ENCODE measurements at regions not wholly inside any gene's neighbourhood (a gene's known extent, or its start where the extent isn't known, plus 50 kb on each side); places are given as distances from the start of the nearest gene placed in this dataset.

DNA sequence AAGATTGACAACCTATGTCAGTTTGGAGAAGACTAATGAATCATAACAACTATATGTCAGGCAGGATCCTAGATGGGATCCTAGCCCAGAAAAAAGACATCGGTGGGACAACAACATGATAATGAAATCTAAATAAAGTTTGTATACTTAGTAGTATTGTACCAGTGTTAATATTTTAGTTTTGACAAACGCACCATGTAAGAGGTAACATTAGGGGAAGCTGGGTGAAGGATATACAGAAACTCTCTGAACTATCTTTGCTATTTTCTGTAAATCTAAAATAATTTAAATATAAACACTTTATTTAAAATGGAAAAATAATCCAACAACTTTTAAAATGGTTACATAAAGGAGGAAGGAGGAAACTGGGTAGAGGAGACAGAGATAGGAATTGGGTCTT, 105.6 kb upstream of the AP1S2 start:
- no peak for DNase-seq
- 89 to 97% (median 92%) methylated on average over 2 of the region's 2 CpGs for WGBS, 3 donors
- TF ChIP-seq, protein P1, sequence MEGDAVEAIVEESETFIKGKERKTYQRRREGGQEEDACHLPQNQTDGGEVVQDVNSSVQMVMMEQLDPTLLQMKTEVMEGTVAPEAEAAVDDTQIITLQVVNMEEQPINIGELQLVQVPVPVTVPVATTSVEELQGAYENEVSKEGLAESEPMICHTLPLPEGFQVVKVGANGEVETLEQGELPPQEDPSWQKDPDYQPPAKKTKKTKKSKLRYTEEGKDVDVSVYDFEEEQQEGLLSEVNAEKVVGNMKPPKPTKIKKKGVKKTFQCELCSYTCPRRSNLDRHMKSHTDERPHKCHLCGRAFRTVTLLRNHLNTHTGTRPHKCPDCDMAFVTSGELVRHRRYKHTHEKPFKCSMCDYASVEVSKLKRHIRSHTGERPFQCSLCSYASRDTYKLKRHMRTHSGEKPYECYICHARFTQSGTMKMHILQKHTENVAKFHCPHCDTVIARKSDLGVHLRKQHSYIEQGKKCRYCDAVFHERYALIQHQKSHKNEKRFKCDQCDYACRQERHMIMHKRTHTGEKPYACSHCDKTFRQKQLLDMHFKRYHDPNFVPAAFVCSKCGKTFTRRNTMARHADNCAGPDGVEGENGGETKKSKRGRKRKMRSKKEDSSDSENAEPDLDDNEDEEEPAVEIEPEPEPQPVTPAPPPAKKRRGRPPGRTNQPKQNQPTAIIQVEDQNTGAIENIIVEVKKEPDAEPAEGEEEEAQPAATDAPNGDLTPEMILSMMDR (IDR thresholded peaks at IDR 0.05) = no peak
- intact Hi-C loops (cut with DNase I) = no loop called here
- Histone ChIP-seq H3K27ac (no peak overlapping the region), H3K9me3 (no peaks in the 10 kb centered on the region), H3K36me3 (ENCODE audit: insufficient read depth in 1 of 2, low read depth in 1 of 2) (no peaks in the 10 kb centered on the region), H3K4me3 (no peak overlapping the region), H3K4me1 (no peaks in the 10 kb centered on the region), H3K27me3 (ENCODE audit: insufficient read depth in 3 of 3, low read length in 2 of 3) (no peaks in the 10 kb centered on the region)
- no peak for ATAC-seq

DNA sequence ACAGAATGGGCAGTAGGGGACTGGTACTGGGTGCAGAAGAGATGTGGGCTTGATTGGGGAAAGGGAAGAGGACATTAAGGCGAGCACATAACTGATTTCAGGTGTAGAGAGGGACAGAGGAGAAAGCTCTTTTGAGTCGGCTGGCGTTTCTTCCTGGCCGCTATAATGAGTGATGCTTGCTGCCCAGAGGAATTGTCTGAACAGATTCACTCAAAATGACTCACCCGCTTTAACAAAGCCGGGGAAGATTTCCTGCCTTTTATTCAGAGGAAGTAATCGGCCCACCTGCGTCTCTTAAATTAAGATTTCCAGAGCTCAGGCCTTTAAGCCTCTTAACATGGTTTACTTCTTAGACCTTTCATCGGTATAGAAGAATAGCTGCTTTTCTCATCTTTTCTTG, 102.1 kb upstream of the AP1S2 start:
- WGBS, 3 donors = 59 to 67% (median 64%) methylated on average over 9 of the region's 9 CpGs
- DNase-seq (no peak), ATAC-seq (no peak)
- no peaks in the 10 kb centered on the region for H3K9me3 ChIP-seq
- H3K27me3 ChIP-seq (ENCODE audit: insufficient read depth in 3 of 3, low read length in 2 of 3) = peaks cover 0 to 1% (median 0%) of the 10 kb centered on the region in 3 donors
- TF ChIP-seq, protein P1 (IDR thresholded peaks at IDR 0.05) = no peak
- intact Hi-C loops (cut with DNase I) = no loop called here
- H3K4me3 ChIP-seq = no peak overlapping the region
- no peaks in the 10 kb centered on the region for H3K4me1 ChIP-seq
- no peaks in the 10 kb centered on the region for H3K36me3 ChIP-seq (ENCODE audit: insufficient read depth in 1 of 2, low read depth in 1 of 2)
- H3K27ac ChIP-seq = no peak overlapping the region

DNA sequence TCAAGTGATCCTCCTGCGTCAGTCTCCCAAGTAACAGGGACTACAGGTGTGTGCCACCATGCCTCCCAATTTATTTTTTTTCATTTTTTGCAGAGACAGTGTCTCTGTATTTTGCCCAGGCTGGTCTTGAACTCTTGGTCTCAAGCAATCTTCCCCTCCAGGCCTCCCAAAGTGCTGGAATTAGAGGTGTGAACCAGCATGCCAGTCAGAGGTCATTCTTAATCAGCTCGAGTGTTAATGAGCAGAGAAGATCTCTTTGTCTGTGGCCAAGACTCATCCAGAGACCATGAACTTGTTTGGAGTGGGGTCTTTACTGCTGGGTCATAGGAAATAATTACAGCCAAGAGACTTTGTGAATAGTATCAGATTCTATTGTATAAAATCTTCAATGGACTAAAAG, 99.2 kb upstream of the AP1S2 start:
- ATAC-seq (no peak), DNase-seq (no peak)

DNA sequence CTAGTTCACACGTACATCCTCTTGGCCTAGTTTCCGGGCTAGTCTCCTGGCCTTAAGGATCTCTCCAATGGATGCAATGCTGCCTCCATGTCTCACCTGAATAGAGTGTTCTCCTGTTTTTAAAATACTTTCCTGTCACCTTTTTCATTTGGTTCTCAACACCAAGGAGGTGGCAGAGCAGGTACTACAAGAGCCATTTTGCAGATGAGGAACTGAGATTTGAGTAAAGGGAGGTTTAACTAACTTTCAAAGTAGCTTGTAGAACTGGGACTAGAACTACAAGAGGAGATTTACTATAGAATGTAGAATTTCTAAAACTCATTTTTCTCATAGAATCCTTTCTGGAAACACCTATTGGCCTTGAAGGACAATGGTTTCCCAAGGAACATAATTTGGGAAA, 97.6 kb upstream of the AP1S2 start:
- Histone ChIP-seq H3K36me3 (ENCODE audit: insufficient read depth in 1 of 2, low read depth in 1 of 2) (no peaks in the 10 kb centered on the region), H3K4me3 (no peak overlapping the region), H3K4me1 (no peaks in the 10 kb centered on the region), H3K9me3 (no peaks in the 10 kb centered on the region), H3K27ac (no peak overlapping the region), H3K27me3 (ENCODE audit: insufficient read depth in 3 of 3, low read length in 2 of 3) (peaks cover 0 to 3% (median 0%) of the 10 kb centered on the region in 3 donors)
- DNase-seq (no peak), ATAC-seq (no peak)
- TF ChIP-seq, protein P1 (IDR thresholded peaks at IDR 0.05) = no peak
- WGBS, 3 donors = 89 to 98% (median 96%) methylated on average over 2 of the region's 2 CpGs
- intact Hi-C loops (cut with DNase I) = no loop called here

More for the DNA sequence above, 99.2 kb upstream of the AP1S2 start:
- H3K4me1 ChIP-seq = no peaks in the 10 kb centered on the region
- no peak overlapping the region for H3K27ac ChIP-seq
- intact Hi-C loops (cut with DNase I) = no loop called here
- peaks cover 0 to 3% (median 0%) of the 10 kb centered on the region in 3 donors for H3K27me3 ChIP-seq (ENCODE audit: insufficient read depth in 3 of 3, low read length in 2 of 3)
- TF ChIP-seq, protein P1 (IDR thresholded peaks at IDR 0.05) = no peak
- WGBS, 3 donors = 67 to 81% (median 70%) methylated on average over 2 of the region's 2 CpGs
- H3K36me3 ChIP-seq (ENCODE audit: insufficient read depth in 1 of 2, low read depth in 1 of 2) = no peaks in the 10 kb centered on the region
- H3K9me3 ChIP-seq = no peaks in the 10 kb centered on the region
- no peak overlapping the region for H3K4me3 ChIP-seq

DNA sequence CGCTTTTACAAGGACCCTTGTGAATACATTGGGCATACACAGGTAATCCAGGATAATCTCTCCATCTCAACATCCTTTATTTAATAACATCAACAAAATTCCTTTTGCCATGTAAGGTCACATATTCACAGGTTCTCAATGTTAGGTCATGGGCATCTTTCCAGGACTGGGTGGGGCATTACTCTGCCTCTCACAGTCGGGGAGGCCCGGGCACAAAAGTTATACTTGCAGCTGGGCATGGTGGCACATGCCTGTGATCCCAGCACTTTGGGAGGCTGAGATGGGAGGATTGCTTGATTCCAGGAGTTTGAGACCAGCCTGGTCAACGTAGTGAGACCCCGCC, 93.7 kb upstream of the AP1S2 start:
- ATAC-seq (no peak), DNase-seq (no peak)
- 77 to 85% (median 82%) methylated on average over 5 of the region's 5 CpGs for WGBS, 3 donors
- TF ChIP-seq, protein P1 (IDR thresholded peaks at IDR 0.05) = no peak
- H3K4me3 ChIP-seq = no peak overlapping the region
- no peaks in the 10 kb centered on the region for H3K36me3 ChIP-seq (ENCODE audit: insufficient read depth in 1 of 2, low read depth in 1 of 2)
- peaks cover 0 to 18% (median 0%) of the 10 kb centered on the region in 3 donors for H3K27me3 ChIP-seq (ENCODE audit: insufficient read depth in 3 of 3, low read length in 2 of 3)
- H3K27ac ChIP-seq = no peak overlapping the region
- H3K9me3 ChIP-seq = no peaks in the 10 kb centered on the region
- intact Hi-C loops (cut with DNase I) = no loop called here
- no peaks in the 10 kb centered on the region for H3K4me1 ChIP-seq

Data from psoas muscle (tissue), 7 donors.